Hepatocyte (in vitro differentiated cells): ENCODE measurements at regions not wholly inside any gene's neighbourhood (a gene's known extent, or its start where the extent isn't known, plus 50 kb on each side); places are given as distances from the start of the nearest gene placed in this dataset.

Source experiments
- DNase-seq: peaks from one replicate; pipeline ENCODE4 v3.0.0-alpha.2; 2016; ENCODE audit warnings: low spot score
- H2AFZ ChIP-seq: fragments of 200-600 bp; sonication (generic); 2 replicates; pipeline ENCODE4 v1.6.0; 2016; ENCODE audit warnings: antibody characterized with exemption, mild to moderate bottlenecking
- H3K27ac ChIP-seq: fragments of 200-600 bp; sonication (generic); 2 replicates; pipeline ENCODE4 v1.5.1; 2016; ENCODE audit warnings: mild to moderate bottlenecking
- H3K27me3 ChIP-seq: fragments of 200-600 bp; sonication (generic); 2 replicates; pipeline ENCODE4 v1.6.1; 2016
- H3K36me3 ChIP-seq: fragments of 200-600 bp; sonication (generic); replicated peaks from 2 replicates; pipeline ENCODE4 v1.5.1; 2016; ENCODE audit warnings: low read depth; ENCODE audit not compliant: insufficient read depth
- H3K4me1 ChIP-seq: fragments of 200-600 bp; sonication (generic); 2 replicates; pipeline ENCODE4 v1.5.1; 2016; ENCODE audit warnings: mild to moderate bottlenecking, moderate library complexity; ENCODE audit not compliant: insufficient read depth
- H3K4me2 ChIP-seq: fragments of 200-600 bp; sonication (generic); 2 replicates; pipeline ENCODE4 v1.6.0; 2016
- H3K4me3 ChIP-seq: fragments of 200-600 bp; sonication (generic); 2 replicates; pipeline ENCODE4 v1.5.1; 2016; ENCODE audit warnings: mild to moderate bottlenecking
- H3K79me2 ChIP-seq: fragments of 200-600 bp; sonication (generic); 2 replicates; pipeline ENCODE4 v1.6.0; 2017; ENCODE audit warnings: mild to moderate bottlenecking
- H3K9me2 ChIP-seq: fragments of 200-600 bp; sonication (generic); replicated peaks from 2 replicates; pipeline ENCODE4 v1.6.0; 2017; ENCODE audit warnings: mild to moderate bottlenecking; ENCODE audit not compliant: insufficient read depth
- H3K9me3 ChIP-seq: fragments of 200-600 bp; sonication (generic); 2 replicates; pipeline ENCODE4 v1.5.1; 2016; ENCODE audit warnings: low read depth, mild to moderate bottlenecking
- H4K20me1 ChIP-seq: fragments of 200-600 bp; sonication (generic); 2 replicates; pipeline ENCODE4 v1.6.0; 2016; ENCODE audit warnings: mild to moderate bottlenecking; ENCODE audit not compliant: insufficient read depth, poor library complexity, severe bottlenecking
- CTCF ChIP-seq: fragments of 200-600 bp; sonication (generic); IDR thresholded peaks from 2 replicates; pipeline ENCODE4 v1.5.1; 2016; ENCODE audit warnings: antibody characterized with exemption, mild to moderate bottlenecking; ENCODE audit not compliant: poor library complexity
- EZH2 ChIP-seq: fragments of 200-600 bp; sonication (generic); IDR thresholded peaks from 2 replicates; pipeline ENCODE4 v1.6.1; 2016; ENCODE audit warnings: antibody characterized with exemption, mild to moderate bottlenecking, borderline replicate concordance
- EZH2phosphoT487 ChIP-seq: fragments of 200-600 bp; sonication (generic); IDR thresholded peaks from one replicate; pipeline ENCODE4 v1.6.1; 2018; ENCODE audit warnings: antibody characterized with exemption, mild to moderate bottlenecking, low read depth, moderate library complexity; ENCODE audit not compliant: unreplicated experiment, severe bottlenecking
- WGBS: methylation state at CpG from one replicate; pipeline ENCODE4 v1.1.6; 2016; ENCODE audit warnings: low lambda C conversion rate; ENCODE audit errors: missing lambda C conversion rate; 5-methylcytosine and 5-hydroxymethylcytosine counted together

- Histone ChIP-seq H3K4me3 (no peak overlapping the region), H3K4me2 (no peak overlapping the region), H3K9me3 (no peaks in the 10 kb centered on the region), H3K36me3 (no peaks in the 10 kb centered on the region), H3K27ac (no peak overlapping the region), H3K79me2 (no peaks in the 10 kb centered on the region), H3K4me1 (no peaks in the 10 kb centered on the region), H3K9me2 (no peaks in the 10 kb centered on the region), H2AFZ (no peak overlapping the region), H3K27me3 (no peaks in the 10 kb centered on the region), H4K20me1 (no peaks in the 10 kb centered on the region)
- DNase-seq, result no peak
- TF ChIP-seq EZH2 (no peak), EZH2phosphoT487 (no peak), CTCF (no peak)
- WGBS, result 74% methylated on average over 2 of the region's 2 CpGs
Measured at GRCh38 chr4:13093170-13093569, 391.0 kb downstream of the RAB28 start.

GRCh38 chr4:13092702-13093101 is 391.4 kb downstream of the RAB28 start:
- H4K20me1 ChIP-seq, result no peaks in the 10 kb centered on the region
- no peaks in the 10 kb centered on the region for H3K4me1 ChIP-seq
- no peak overlapping the region for H3K27ac ChIP-seq
- H3K36me3 ChIP-seq, result no peaks in the 10 kb centered on the region
- no peaks in the 10 kb centered on the region for H3K79me2 ChIP-seq
- no peak for DNase-seq
- no peaks in the 10 kb centered on the region for H3K9me2 ChIP-seq
- H3K4me2 ChIP-seq, result no peak overlapping the region
- no peak overlapping the region for H3K4me3 ChIP-seq
- WGBS, result 95% methylated on average over 1 of the region's 1 CpG
- H3K9me3 ChIP-seq, result no peaks in the 10 kb centered on the region
- no peaks in the 10 kb centered on the region for H3K27me3 ChIP-seq
- no peak for TF ChIP-seq CTCF
- no peak for TF ChIP-seq EZH2
- no peak for TF ChIP-seq EZH2phosphoT487
- no peak overlapping the region for H2AFZ ChIP-seq

- Histone ChIP-seq H3K36me3 (no peaks in the 10 kb centered on the region), H3K4me3 (no peak overlapping the region), H2AFZ (no peak overlapping the region), H3K27ac (no peak overlapping the region), H3K27me3 (no peaks in the 10 kb centered on the region), H3K4me1 (no peaks in the 10 kb centered on the region), H3K79me2 (no peaks in the 10 kb centered on the region), H4K20me1 (no peaks in the 10 kb centered on the region), H3K9me3 (no peaks in the 10 kb centered on the region), H3K4me2 (no peak overlapping the region), H3K9me2 (no peaks in the 10 kb centered on the region)
- TF ChIP-seq EZH2phosphoT487 (no peak), CTCF (no peak), EZH2 (no peak)
- no peak for DNase-seq
Measured at GRCh38 chr4:13089659-13089998, 394.5 kb downstream of the RAB28 start.
